ENCODE measurements at regions not wholly inside any gene's neighbourhood (a gene's known extent, or its start where the extent isn't known, plus 50 kb on each side); places are given as distances from the start of the nearest gene placed in this dataset.

DNA sequence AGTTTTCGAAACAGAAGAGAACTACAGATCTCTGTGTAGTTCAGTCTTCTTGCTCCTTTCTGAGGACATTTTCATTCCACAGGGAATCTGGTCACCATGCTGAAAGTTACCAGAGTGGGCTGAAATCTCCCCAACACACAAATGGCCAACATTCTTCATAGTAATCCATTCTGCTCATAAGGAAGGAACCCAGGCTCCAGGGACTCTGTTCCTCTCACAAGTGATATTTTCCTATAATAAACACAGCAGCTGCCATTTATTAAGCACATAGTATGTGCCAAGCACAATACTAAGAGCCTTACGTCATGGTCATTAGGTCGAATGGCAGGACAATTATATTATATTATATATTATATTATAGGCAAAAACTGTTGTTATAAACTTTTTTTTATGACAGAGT is 109.8 kb downstream of the RAB11FIP2 start:
- TF ChIP-seq, protein P1, sequence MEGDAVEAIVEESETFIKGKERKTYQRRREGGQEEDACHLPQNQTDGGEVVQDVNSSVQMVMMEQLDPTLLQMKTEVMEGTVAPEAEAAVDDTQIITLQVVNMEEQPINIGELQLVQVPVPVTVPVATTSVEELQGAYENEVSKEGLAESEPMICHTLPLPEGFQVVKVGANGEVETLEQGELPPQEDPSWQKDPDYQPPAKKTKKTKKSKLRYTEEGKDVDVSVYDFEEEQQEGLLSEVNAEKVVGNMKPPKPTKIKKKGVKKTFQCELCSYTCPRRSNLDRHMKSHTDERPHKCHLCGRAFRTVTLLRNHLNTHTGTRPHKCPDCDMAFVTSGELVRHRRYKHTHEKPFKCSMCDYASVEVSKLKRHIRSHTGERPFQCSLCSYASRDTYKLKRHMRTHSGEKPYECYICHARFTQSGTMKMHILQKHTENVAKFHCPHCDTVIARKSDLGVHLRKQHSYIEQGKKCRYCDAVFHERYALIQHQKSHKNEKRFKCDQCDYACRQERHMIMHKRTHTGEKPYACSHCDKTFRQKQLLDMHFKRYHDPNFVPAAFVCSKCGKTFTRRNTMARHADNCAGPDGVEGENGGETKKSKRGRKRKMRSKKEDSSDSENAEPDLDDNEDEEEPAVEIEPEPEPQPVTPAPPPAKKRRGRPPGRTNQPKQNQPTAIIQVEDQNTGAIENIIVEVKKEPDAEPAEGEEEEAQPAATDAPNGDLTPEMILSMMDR (IDR thresholded peaks at IDR 0.05), result no peak
- TF ChIP-seq POLR2A (IDR thresholded peaks at IDR 0.05), result no peak
